ENCODE measurements at regions not wholly inside any gene's neighbourhood (a gene's known extent, or its start where the extent isn't known, plus 50 kb on each side); places are given as distances from the start of the nearest gene placed in this dataset.

DNA sequence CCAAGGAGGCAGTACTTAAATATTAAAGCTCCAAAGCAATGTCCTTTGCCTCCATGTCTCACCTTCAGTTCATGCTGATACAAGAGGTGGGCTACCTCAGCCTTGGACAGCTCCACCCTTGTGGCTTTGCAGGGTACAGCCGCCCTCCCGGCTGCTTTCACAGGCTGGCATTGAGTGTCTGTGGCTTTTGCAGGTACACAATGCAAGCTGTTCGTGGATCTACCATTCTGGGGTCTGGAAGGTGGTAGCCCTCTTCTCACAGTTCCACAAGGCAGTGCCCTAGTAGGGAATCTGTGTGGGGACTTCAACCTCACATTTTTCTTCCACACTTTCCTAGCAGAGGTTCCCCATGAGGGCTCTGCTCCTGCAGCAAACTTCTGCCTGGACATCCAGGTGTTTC, 324.8 kb downstream of the COL11A1 start:
- intact Hi-C loops (cut with micrococcal nuclease), result no loop called here
- Histone ChIP-seq H3K4me2 (ENCODE audit: low read length) (no peak overlapping the region), H3K9me2 (replicated peaks; ENCODE audit: low read length) (no peaks in the 10 kb centered on the region), H3K9me3 (ENCODE audit: low read length) (no peaks in the 10 kb centered on the region), H3K4me3 (ENCODE audit: low read length) (no peak overlapping the region), H3K79me2 (ENCODE audit: low read length) (no peaks in the 10 kb centered on the region), H3K27ac (ENCODE audit: low read length) (no peak overlapping the region), H3K4me1 (ENCODE audit: insufficient read depth, low read length) (no peaks in the 10 kb centered on the region), H3K27me3 (ENCODE audit: low read length) (no peaks in the 10 kb centered on the region), H3K9ac (ENCODE audit: low read length) (no peak overlapping the region), H4K20me1 (ENCODE audit: low read length) (no peaks in the 10 kb centered on the region), H3F3A (ENCODE audit: low read length, unreplicated experiment) (no peaks in the 10 kb centered on the region), H2AFZ (ENCODE audit: low read length) (no peak overlapping the region), H3K36me3 (ENCODE audit: low read depth, low read length) (no peaks in the 10 kb centered on the region)
- TF ChIP-seq, protein P1, sequence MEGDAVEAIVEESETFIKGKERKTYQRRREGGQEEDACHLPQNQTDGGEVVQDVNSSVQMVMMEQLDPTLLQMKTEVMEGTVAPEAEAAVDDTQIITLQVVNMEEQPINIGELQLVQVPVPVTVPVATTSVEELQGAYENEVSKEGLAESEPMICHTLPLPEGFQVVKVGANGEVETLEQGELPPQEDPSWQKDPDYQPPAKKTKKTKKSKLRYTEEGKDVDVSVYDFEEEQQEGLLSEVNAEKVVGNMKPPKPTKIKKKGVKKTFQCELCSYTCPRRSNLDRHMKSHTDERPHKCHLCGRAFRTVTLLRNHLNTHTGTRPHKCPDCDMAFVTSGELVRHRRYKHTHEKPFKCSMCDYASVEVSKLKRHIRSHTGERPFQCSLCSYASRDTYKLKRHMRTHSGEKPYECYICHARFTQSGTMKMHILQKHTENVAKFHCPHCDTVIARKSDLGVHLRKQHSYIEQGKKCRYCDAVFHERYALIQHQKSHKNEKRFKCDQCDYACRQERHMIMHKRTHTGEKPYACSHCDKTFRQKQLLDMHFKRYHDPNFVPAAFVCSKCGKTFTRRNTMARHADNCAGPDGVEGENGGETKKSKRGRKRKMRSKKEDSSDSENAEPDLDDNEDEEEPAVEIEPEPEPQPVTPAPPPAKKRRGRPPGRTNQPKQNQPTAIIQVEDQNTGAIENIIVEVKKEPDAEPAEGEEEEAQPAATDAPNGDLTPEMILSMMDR (conservative IDR thresholded peaks at IDR 0.05; ENCODE audit: low read depth, low read length), result no peak
- TF ChIP-seq EZH2 (IDR thresholded peaks at IDR 0.05; ENCODE audit: low read length, unreplicated experiment) (no peak), EZH2phosphoT487 (IDR thresholded peaks at IDR 0.05; ENCODE audit: borderline replicate concordance, low read length) (no peak)
- ATAC-seq, result no peak
- no TSS peak for BruUV-seq (replicated peaks)
- no peak for DNase-seq
- ChIA-PET CTCF (no interaction called here), POLR2A (ENCODE audit: unreplicated experiment) (no interaction called here)

DNA sequence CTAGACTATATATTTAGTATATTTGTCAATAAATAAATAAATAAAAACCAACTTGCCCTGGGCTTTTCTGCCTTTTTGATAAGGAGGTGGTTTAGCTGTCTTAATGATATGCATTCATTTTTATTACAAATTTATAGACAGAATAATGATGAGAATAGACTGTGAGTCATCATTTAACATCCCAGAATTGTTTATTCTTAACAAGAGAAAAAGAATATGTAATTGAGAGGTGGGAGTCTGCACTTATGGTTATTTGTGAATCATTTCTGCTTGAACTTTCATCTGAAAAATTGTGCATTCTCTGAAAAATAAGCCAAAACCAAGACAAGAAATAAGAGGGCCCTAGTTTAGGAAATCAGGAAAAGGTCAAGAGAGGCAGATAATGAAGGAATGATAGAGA, 326.2 kb downstream of the COL11A1 start:
- DNase-seq, result no peak
- Histone ChIP-seq H3K27ac (ENCODE audit: low read length) (no peak overlapping the region), H3K9me3 (ENCODE audit: low read length) (no peaks in the 10 kb centered on the region), H3K4me2 (ENCODE audit: low read length) (no peak overlapping the region), H3K79me2 (ENCODE audit: low read length) (no peaks in the 10 kb centered on the region), H3K4me3 (ENCODE audit: low read length) (no peak overlapping the region), H3K9ac (ENCODE audit: low read length) (no peak overlapping the region), H3K36me3 (ENCODE audit: low read depth, low read length) (no peaks in the 10 kb centered on the region), H3K4me1 (ENCODE audit: insufficient read depth, low read length) (no peaks in the 10 kb centered on the region), H3K27me3 (ENCODE audit: low read length) (no peaks in the 10 kb centered on the region), H2AFZ (ENCODE audit: low read length) (no peak overlapping the region), H4K20me1 (ENCODE audit: low read length) (no peaks in the 10 kb centered on the region), H3K9me2 (replicated peaks; ENCODE audit: low read length) (no peaks in the 10 kb centered on the region), H3F3A (ENCODE audit: low read length, unreplicated experiment) (no peaks in the 10 kb centered on the region)
- ATAC-seq, result no peak
- intact Hi-C loops (cut with micrococcal nuclease), result no loop called here
- ChIA-PET CTCF (no interaction called here), POLR2A (ENCODE audit: unreplicated experiment) (no interaction called here)
- TF ChIP-seq EZH2phosphoT487 (IDR thresholded peaks at IDR 0.05; ENCODE audit: borderline replicate concordance, low read length) (no peak), EZH2 (IDR thresholded peaks at IDR 0.05; ENCODE audit: low read length, unreplicated experiment) (no peak)
- TF ChIP-seq, protein P1 (conservative IDR thresholded peaks at IDR 0.05; ENCODE audit: low read depth, low read length), result no peak
- no TSS peak for BruUV-seq (replicated peaks)

DNA sequence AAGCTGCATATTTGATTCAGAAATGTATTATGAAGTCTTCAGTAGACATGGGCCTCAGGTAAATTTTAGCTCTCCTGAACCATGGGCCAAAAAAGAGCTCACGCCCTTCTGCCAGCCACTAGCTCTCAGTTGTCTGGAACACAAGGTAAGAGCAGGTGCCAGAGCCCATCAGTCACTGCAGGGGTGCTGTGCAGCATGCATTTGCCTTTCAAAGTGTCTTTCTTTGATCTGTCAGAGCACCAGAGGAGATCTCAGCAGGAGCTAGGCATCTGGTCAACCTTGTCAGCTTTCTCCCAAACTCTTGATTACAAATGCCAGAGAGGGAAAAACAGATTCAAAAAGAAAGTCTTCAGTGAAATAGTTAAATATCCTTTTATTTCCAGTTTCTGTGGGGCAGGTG, 332.3 kb downstream of the COL11A1 start:
- H3K9ac ChIP-seq (ENCODE audit: low read length), result no peak overlapping the region
- no peak overlapping the region for H3K27ac ChIP-seq (ENCODE audit: low read length)
- no peaks in the 10 kb centered on the region for H3K36me3 ChIP-seq (ENCODE audit: low read depth, low read length)
- no peaks in the 10 kb centered on the region for H3K79me2 ChIP-seq (ENCODE audit: low read length)
- no peak overlapping the region for H3K4me2 ChIP-seq (ENCODE audit: low read length)
- no peaks in the 10 kb centered on the region for H3K9me2 ChIP-seq (replicated peaks; ENCODE audit: low read length)
- CTCF ChIA-PET, result no interaction called here
- no peaks in the 10 kb centered on the region for H3K9me3 ChIP-seq (ENCODE audit: low read length)
- no peak overlapping the region for H2AFZ ChIP-seq (ENCODE audit: low read length)
- DNase-seq (no peak), ATAC-seq (no peak)
- H3K4me1 ChIP-seq (ENCODE audit: insufficient read depth, low read length), result no peaks in the 10 kb centered on the region
- TF ChIP-seq EZH2 (IDR thresholded peaks at IDR 0.05; ENCODE audit: low read length, unreplicated experiment) (no peak), EZH2phosphoT487 (IDR thresholded peaks at IDR 0.05; ENCODE audit: borderline replicate concordance, low read length) (no peak)
- H3F3A ChIP-seq (ENCODE audit: low read length, unreplicated experiment), result no peaks in the 10 kb centered on the region
- intact Hi-C loops (cut with micrococcal nuclease), result no loop called here
- no peaks in the 10 kb centered on the region for H3K27me3 ChIP-seq (ENCODE audit: low read length)
- H4K20me1 ChIP-seq (ENCODE audit: low read length), result no peaks in the 10 kb centered on the region
- no TSS peak for BruUV-seq (replicated peaks)
- H3K4me3 ChIP-seq (ENCODE audit: low read length), result no peak overlapping the region
- POLR2A ChIA-PET (ENCODE audit: unreplicated experiment), result no interaction called here

Data from PC-3 (cell line).